GM19328 (cell line): ENCODE measurements at regions not wholly inside any gene's neighbourhood (a gene's known extent, or its start where the extent isn't known, plus 50 kb on each side); places are given as distances from the start of the nearest gene placed in this dataset.

Source experiments
- ATAC-seq: cut with Tn5 transposase; IDR thresholded peaks from one replicate; pipeline ENCODE4 v1.9.1; 2021; ENCODE audit warnings: mild to moderate bottlenecking, moderate library complexity; ENCODE audit not compliant: unreplicated experiment

DNA sequence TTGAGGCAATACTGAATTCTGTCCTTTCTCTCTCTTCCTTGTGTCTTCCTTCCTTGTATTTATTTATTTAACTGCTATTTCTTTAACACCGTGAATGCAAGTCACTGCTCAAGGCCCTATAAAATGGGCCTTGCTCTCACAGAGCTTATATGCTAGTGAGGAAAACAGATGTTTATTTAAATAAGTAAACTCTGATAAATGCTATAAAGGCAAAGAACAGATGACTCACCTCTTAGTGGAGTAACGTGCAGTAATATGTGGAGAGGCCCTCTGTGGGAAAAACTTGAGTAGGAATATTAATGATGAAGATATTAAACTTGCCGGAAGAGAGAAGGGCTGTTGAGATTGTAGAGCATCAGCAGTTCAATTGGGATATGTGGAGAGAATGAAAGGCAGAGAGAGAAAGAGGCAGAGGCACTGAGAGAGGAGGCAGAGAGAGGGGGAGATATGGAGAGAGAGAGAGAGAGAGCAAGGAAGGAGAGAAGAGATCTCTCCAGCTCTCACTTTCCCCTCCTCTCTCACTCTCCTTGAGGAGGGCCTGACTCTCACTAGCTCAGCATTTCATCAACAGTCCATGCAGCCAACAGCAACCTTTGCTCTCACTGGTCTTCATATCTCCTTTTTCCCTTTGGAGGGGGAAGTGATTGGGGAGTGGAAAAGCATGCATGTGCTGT, 322.2 kb downstream of the LMX1A start:
- no peak for ATAC-seq

DNA sequence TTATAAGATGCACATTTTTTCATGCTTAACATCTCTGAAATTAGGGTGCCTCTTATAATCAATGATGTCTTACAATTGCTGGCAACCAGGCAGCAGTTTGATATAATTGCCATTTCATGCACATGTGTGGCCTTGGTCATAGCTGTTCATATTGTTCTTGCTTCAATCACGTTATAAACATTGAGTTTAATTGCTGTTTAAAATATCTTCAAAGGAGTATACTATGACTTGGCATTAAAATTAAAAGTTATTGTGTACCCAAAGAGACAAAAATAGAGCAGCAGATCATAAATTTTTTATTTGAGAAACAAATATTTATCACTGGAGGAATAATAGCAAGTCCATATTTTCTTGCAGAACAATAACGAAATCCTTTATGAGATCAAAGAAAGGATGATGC, 325.5 kb downstream of the LMX1A start:
- ATAC-seq, result no peak

DNA sequence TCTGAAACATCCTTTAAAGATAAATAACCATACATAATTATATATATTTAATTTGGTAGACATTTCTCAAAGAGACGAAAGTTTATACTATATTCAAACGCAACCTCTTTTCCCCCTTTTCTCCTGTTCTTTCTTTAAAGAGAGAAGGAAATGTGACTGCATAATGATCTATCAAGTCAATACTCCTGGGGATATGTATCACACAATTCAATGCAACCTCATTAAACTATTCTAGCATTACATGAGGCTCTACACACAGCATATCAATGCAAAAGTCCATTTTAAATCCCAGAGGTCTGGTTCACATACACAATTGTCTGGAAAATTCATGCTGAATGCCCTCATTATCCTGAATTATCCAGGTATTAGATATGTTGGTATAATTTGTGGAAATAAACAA, 330.7 kb downstream of the LMX1A start:
- ATAC-seq, result no peak

DNA sequence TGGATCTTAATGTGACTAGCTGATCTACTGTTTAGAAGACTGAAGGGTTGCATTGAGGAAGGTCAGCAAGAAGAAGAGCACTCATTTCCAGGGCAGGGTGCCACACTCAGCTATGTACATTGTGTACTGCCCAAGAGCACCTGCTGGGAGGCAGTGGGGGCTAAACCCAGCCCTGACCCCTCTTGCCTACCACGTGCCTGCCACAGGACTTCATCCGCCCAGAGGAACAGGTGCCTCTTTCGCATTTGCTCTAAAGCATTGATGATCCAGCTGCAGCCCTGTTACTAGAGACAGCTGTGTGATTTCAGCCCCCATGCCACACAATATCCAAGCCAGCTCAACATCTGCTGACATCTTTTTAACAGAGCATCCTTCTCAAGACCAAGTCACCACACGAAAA, 341.8 kb downstream of the LMX1A start:
- no peak for ATAC-seq

DNA sequence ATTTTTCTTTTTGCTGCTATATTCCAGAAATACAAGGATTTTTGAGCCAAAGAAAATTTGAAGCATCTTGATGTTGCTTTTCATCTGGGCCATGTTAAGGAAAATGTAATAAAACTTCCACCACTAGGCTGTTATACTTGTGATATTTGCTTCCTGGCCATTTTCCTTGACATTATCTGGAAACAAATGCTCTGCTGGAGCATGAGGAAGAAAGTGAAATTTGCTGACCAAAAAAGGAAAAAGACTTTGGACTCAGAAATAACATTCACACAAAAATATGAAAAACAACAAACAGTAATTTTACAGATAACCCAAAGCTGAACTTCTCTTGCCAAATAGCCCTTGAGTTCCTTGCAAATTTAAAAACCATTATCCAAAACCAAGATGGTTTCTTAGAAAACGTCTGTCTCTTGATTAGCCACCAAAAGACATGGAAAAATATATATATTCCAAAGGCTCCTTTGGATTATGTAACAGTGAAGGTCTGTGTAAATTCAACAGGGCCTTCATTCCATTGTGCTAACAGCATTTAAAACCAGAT, 344.5 kb downstream of the LMX1A start:
- no peak for ATAC-seq

DNA sequence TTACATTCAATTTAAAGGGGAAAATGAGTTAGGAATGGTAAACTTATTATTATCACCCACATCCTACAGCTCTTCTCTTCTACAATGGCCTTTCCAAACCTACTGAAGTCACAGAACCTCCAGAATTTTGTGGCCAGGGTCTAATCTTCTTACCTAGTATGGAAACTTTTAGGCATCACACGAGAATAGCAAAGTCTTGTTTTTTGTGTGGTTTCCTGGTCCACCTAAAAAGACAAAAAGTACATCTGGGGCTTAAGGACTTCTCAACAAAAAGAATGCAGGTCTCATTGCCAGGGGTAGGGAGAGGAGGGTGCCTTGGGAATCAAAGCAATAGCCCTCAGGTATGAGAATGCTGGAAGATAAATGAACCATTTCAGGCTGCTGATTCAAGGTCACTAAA, 345.3 kb downstream of the LMX1A start:
- no peak for ATAC-seq

DNA sequence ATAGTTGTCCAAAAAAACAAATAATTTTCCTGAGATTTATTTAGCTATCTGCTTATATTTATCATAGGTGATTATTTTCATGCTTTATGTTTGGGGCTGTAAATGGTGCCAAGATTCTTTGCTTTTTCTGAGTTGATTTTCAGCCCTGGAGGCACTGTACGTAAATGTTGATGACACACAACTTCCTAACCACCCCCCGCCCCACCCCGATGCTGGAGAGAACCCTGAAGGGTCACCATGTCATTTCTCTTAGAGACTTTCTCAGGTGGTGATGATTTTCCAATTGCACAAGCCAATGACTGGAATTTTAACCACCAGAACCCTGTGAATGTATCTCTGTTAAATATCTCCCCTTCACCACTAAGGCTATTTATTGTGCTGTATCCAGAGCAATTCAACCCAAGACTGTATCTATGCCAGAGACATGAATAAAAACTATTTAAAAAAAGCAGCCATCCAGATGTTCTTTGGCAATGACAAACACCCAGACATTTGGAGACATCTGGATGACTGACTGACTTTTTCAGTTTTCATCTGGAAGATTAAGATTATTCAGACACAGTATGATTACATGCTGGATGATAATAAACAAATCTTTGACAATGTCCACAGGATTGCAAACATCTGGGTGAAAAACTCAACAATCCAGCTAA, 346.0 kb downstream of the LMX1A start:
- no peak for ATAC-seq

DNA sequence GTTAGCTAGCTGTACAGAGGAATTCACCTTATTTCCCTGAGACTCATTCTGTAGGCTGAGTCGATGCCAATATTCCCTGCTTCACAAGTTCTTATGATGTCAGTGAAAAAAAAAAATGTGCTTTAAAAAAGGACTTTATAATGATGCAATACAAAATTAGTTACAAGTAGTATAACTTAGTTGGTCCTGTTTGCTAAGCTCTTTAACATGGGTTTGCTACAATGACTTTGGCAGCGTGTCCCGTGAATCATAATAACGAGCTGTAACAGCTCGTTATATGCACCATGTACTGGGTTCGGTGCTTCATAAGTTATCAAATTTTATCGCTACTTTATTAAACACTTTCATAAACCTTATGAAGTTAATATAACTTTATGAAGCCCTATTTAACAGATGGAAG, 349.7 kb downstream of the LMX1A start:
- no peak for ATAC-seq

DNA sequence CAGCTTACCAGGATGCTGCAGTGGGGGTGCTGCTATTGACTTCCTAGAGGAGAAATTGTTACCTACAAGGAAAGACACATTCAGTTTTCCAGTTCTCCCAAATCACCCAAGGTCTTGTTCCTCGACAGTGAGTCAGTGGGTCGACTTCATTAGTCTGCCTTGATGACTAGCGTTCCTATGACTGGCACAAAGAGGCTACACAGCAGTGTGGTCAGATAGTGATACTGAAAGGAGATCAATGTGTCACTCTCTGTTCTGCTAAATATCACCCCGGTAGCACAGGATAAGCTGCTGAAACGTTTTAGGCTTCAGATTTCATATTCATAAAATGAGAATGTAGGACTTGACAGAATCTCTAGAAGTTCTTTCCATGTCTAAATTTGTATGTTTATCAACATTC, 357.4 kb downstream of the LMX1A start:
- no peak for ATAC-seq

DNA sequence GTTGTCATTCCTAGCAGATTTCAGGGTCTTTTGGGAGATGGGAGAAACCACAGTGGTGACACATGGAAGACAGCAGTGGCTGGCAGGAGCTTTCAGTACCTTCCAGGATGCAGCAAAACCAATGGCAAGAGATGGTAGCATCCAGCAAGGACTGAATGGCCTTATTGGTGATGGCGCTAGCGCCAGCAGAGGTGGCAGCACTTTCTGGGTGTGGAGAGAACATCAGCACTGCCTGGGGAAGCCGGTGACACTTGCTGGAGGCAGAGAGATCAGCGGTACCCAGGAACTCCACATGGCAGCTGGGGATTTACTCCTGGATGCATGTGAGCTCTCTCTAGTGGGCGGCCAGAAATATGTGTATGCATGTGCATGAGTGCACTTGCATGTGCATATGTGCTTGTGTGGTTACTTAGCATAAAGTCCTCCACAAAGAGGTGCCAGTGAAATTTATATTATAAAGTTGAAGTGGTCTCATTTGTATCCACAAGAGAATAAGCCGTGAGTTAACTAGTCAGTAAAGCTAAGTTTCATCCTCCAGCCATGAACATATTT, 364.7 kb downstream of the LMX1A start:
- no peak for ATAC-seq

DNA sequence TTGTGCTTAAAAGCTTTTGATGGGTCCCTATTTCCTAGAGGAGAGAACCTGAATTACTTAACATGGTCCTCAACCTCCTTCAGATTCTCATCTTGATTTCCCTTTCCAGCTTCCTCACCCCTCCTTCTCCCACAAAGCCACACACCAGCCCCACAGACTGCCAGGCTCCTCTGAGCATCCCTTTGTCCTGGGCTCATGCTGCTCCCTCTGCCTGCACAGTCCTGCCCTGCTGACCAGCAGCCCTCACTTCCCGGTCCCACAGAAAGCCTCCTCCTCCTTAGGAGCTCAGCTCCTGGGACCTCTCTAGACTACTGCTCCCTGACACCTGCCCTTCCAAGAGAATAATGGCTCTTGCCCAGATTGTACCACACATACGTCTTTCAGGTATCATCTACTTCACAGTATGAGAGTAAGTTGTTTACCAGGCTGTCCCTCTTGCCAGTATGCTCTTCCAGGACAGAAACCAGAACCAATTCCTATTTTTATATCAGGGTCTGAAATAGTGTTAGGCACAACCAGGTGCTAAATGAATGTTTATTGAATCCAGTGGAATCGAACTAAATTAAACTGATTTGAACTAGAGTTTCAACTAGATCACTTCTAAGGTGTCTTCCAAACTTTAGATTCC, 373.4 kb downstream of the LMX1A start:
- no peak for ATAC-seq

DNA sequence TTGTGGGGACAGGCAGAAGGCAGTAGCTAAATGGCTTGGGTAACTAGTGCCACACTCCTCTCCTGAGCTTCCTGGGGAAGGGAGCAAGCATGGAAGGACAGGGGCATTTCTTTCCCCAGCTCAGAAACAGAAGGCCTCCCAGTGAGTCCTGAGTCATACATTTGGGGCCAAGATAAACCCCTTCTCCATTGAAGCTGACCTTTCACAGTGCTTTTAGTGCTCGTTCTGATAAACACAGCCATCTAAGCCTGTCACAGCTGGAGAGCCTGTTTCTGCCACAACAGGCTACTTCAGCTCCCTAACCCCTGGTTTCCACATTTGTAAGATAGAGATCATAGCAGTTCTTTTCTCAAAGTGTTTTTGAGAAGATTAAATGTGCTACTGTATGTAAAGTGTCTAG, 374.0 kb downstream of the LMX1A start:
- no peak for ATAC-seq

DNA sequence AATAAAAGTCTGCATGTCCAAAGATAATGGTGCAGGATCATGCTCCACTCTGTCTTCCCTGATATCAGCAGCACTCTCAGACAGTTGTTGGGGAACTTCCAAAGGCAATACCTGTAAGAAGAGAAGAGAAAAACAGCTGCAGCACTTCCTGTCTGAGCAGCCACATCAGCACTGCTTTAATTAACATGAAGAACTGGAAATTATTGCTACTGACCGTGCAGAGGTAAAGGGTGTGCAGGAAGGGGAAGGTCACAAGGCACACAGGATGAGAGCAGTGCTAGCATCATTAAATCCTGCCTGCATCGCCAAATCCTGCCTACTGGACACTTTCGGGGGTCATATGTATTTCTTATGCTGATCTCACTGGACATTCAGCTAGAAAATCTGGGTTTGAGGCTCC, 379.0 kb downstream of the LMX1A start:
- no peak for ATAC-seq

DNA sequence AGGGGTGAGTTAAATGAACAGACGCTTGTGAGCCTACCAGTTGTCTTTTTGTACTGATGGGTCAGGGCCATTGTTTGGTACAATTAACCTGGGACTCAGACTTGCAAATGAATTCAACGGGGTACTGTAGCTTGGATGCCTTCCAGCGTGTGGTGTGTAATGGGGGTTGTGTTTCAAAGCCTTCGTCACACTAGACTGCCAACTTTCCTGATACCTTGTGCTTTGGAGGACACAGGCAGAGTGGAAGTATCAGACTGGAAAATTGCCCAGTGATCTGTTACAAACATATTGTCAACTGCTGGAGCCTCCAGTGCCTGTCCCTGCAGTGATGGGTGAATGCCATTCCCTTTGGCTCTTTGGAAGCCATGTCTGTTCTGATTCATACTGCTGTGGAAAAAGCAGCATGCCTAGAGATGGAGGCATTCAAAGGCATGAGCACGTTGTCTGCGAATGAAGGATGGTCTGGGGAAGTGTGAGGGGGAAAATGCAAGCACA, 384.5 kb downstream of the LMX1A start:
- ATAC-seq, result no peak

DNA sequence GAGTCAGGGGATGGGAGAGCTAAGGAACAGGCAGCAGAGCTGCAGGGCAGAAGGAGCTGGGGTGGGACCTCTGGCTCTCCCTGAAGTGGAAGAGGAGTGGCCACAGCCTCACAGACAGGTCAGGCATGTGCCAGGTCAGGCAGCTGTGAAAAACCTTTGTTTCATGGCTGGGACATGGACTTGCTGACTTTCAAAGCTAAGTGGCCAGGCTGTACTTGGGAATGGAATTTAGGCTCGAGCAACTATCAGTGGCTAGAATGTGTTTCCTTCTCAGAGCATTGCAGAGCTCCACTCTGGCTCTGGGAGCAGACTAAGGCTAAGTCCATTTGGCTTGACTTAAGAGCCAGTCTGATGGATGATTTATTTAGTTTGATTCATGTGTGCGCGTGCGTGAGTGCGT, 385.1 kb downstream of the LMX1A start:
- ATAC-seq, result no peak

DNA sequence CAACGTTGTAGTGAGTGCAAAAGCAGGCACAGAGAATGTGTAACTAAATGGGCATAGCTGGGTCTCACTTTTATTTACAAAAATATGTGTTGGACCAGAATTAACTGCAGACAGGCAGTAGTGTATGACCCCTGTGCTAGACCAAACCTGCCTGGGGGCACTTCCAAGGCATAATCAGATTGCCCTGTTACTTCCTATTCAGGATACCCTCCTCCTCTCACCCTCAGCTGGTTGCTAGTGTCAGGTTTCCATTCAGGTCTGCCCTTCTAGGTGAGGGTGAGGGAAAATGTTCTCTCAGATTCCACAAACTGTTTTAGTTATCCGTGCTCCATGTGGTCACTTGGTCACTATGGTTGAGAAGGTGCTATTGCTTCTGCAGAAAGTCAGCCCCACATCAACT, 387.3 kb downstream of the LMX1A start:
- ATAC-seq, result no peak

DNA sequence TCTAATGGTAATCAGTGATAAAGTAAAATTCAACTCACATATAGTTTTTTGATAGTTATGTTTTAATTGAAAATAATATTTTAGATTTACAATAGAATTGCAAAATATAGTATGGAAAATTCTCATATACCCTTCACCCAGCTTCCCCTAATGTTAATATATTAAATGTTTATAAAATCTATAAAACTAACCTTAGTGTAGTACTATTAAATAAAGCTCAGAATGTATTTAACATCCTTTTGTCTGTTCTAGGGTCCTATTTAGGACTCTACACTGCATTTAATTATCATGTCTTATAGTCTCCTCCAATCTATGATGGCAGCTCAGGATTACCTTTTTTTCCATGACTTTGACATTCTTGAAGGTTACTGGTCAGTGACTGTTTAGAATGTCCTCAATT, 389.2 kb downstream of the LMX1A start:
- no peak for ATAC-seq

DNA sequence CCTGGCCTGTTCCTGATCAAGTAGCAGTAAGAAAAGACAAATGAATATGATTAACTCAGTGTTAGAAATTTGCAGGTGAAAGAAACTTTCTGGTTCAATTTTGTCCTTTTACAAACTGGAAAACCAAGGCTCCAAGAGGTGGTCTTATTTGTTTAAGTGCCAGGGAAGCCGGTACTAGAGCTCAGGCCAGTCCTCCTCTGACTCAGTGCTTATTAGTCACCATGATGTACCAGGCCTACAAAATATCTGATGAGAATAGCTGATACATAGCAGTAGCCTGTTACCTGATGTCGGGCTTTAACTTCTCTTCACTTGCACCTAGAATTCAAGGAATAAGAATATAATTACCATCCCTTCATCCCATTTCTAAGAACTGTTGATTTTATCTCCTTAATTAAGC, 394.8 kb downstream of the LMX1A start:
- no peak for ATAC-seq

DNA sequence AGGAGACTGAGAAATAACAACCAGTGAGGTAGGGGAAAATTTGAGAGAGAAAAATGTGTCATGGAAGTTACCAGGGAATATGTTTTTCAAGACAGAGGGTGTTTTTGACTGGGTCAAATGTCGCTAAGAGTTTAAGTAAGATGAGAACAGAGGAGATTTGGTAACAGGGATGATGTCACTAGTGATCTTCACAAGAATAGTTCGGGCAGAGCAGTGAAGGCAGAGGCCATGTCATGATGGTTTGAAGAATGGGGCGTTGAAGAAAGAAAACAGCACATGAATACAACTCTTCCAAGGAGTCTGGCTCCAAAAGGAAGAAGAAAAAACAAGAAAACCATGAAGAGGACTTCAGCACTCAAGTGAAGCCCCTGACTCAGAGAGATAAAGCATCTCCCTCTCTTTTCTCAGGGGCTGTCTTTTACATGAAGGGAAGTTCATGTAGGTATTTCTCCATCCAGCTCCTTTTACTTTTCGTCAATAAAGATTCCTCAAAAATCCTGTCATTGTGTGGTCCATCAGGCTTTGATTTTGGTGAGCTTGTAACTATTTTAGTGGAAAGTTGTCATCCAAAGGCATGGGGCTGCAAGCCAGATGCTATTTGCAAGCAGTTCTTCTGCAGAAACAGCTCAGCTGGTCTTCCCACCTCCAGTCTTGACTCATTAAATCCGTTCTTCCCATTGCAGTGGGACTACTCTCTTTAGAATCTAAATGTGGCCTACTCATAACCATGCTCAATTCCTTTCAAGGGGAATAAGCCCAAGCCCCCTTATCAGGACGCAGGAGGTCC, 397.3 kb downstream of the LMX1A start:
- ATAC-seq, result no peak

DNA sequence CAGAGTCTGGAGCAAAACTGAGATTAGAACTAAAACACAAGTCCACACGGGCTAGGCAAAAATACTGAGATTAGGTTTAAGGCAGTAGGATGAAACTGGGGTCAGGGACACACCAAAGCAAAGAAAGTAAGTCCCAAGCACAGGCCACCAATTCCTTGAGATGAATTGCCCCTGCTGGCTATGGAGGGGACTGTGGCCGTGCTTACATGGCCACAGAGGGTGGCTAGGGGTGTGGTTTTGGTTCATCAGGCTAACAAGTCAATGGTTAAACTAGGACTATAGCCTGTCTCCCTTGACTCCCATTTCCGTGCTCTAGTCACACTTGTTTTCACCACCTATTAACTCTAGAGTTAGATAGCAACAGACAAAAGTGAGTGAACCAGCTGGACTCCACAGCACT, 394.8 kb downstream of the PBX1 start:
- ATAC-seq, result no peak

DNA sequence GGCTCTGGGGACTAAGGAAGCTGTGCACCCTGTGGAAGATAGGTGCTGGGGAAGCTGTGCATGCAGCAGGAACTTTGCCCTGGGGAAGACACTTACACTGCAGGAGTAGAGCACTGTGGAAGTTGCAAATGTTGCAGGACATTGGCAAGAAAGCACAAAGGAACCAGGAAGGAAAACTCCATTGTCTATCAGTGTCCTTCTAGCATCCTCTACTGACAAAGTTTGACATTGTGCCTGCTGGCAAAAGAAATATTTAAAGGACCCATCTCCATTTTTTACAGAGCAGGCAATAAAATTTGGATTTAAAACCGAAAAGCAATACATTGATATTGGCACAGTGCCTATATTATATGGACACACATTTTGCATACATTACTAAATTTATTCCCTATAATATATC, 394.1 kb downstream of the PBX1 start:
- ATAC-seq, result no peak
